ENCODE measurements at regions not wholly inside any gene's neighbourhood (a gene's known extent, or its start where the extent isn't known, plus 50 kb on each side); places are given as distances from the start of the nearest gene placed in this dataset.
"Not testable (repeated sequence)": the region's sequence is repeated elsewhere in the genome, so short reads cannot be mapped to it uniquely, and the experiment has no call there.

DNA sequence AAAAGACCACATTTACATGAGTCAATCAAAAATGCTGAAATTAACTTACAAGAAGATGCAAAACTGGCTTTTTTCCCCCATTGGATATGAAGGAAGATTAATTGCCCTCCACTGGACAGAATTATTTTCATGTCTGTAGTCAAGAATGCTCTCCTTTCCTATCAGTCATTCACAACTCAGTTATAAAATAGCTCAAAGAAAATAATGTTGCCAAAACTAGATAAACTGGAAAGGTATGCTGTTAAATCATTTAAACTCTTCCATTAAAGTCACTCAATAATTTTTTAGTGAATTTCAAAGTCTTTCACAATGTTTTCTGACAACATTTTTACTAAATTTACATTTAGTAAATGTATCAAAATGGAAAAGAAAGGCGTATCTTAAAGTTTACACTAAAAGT is 384.5 kb downstream of the HGF start:
- Histone ChIP-seq H3K36me3 (no peaks in the 10 kb centered on the region), H3K4me1 (no peaks in the 10 kb centered on the region), H3K4me3 (ENCODE audit: low read depth, low read length) (no peak overlapping the region), H3K27me3 (no peaks in the 10 kb centered on the region), H3K9me3 (no peaks in the 10 kb centered on the region)
- no peak for TF ChIP-seq CTCF (IDR thresholded peaks at IDR 0.05; ENCODE audit: low read depth, low read length)
- no peak for DNase-seq

DNA sequence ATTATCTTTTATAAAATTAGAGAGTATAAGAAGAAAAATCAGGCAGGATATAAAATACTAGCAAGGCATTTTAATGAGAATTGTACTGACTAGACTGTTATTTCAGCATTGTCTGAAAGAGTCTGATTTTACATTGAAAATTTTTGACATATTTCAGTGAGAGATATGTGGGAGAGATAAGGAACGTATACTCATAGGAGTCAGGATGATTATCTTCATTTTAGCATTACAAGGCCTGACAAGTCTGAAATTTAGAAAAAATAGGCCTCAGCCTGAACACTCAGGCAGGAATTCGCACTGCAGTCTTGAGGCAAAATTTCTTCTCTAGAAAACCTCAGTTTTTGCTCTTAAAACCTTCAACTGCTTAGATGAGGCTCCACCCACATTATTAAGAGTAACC is 386.0 kb downstream of the HGF start:
- DNase-seq, result no peak
- no peak overlapping the region for H3K4me3 ChIP-seq (ENCODE audit: low read depth, low read length)
- no peaks in the 10 kb centered on the region for H3K9me3 ChIP-seq
- H3K36me3 ChIP-seq, result no peaks in the 10 kb centered on the region
- no peaks in the 10 kb centered on the region for H3K27me3 ChIP-seq
- H3K4me1 ChIP-seq, result no peaks in the 10 kb centered on the region
- TF ChIP-seq CTCF (IDR thresholded peaks at IDR 0.05; ENCODE audit: low read depth, low read length), result no peak

GRCh38 chr7:81374641-81375040 is 395.2 kb downstream of the HGF start:
- not testable (repeated sequence) for H3K36me3 ChIP-seq; H3K9me3 ChIP-seq; H3K4me1 ChIP-seq; H3K4me3 ChIP-seq (ENCODE audit: low read depth, low read length); H3K27me3 ChIP-seq; DNase-seq

GRCh38 chr7:81370822-81371221 is 399.0 kb downstream of the HGF start:
- Histone ChIP-seq H3K36me3 (no peaks in the 10 kb centered on the region), H3K4me1 (peaks cover 6% of the 10 kb centered on the region), H3K9me3 (no peaks in the 10 kb centered on the region), H3K4me3 (ENCODE audit: low read depth, low read length) (no peak overlapping the region), H3K27me3 (no peaks in the 10 kb centered on the region)
- no peak for TF ChIP-seq CTCF (IDR thresholded peaks at IDR 0.05; ENCODE audit: low read depth, low read length)
- no peak for DNase-seq

DNA sequence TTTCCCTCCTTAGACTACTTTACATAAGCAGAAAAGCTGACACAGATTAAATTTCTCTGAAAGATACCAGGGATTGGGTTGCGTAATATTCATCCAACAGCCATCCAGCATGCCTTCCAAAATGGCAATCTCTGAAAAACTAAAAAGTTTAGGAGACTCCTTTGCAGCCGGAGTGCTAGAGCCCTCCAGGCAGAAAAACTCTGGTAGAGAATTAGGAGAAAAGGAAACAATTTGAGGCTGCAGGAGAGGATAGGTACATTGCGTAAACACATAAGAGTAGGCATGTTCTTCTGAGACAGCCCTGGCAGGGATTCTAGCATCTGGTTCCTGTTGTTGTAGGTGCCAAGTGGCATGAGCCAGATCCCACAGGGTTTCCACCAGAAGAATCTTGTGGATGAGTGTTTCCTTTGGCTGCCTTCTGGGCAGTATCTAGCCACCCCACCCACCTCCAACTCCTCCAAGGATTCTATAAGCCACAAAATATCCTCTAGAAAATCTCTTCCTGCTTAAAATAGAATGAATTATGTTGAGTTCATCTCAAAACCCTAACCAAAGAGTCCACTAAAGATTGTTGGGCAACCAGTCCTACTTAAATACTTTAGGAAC is 402.4 kb downstream of the HGF start:
- DNase-seq, result no peak
- Histone ChIP-seq H3K4me3 (ENCODE audit: low read depth, low read length) (no peak overlapping the region), H3K36me3 (no peaks in the 10 kb centered on the region), H3K27me3 (no peaks in the 10 kb centered on the region), H3K9me3 (no peaks in the 10 kb centered on the region), H3K4me1 (peaks cover 6% of the 10 kb centered on the region)
- TF ChIP-seq CTCF (IDR thresholded peaks at IDR 0.05; ENCODE audit: low read depth, low read length), result no peak

DNA sequence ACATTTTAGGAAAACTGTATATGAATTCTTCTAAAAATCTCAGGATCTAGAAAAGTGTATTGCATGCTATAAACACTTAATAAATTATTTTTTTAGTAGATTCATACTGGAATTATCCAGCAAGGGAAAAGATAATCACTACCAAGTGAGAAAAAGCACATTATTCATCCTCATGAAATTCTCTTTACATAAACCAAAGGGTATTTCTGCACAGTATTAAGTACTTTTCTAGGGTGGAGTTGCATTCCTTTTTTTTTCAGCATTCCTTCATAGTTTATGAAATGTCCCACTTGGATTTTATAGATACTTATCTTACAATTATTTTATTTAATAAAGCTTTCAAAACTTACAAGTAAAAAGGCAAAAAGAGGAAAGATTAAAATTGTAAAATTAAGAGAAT is 403.3 kb downstream of the HGF start:
- TF ChIP-seq CTCF (IDR thresholded peaks at IDR 0.05; ENCODE audit: low read depth, low read length), result no peak
- Histone ChIP-seq H3K27me3 (no peaks in the 10 kb centered on the region), H3K4me3 (ENCODE audit: low read depth, low read length) (no peak overlapping the region), H3K36me3 (no peaks in the 10 kb centered on the region), H3K9me3 (no peaks in the 10 kb centered on the region), H3K4me1 (peaks cover 6% of the 10 kb centered on the region)
- no peak for DNase-seq

Measured in BE2C (cell line).